ENCODE measurements at regions not wholly inside any gene's neighbourhood (a gene's known extent, or its start where the extent isn't known, plus 50 kb on each side); places are given as distances from the start of the nearest gene placed in this dataset.
"Not testable (repeated sequence)": the region's sequence is repeated elsewhere in the genome, so short reads cannot be mapped to it uniquely, and the experiment has no call there.

DNA sequence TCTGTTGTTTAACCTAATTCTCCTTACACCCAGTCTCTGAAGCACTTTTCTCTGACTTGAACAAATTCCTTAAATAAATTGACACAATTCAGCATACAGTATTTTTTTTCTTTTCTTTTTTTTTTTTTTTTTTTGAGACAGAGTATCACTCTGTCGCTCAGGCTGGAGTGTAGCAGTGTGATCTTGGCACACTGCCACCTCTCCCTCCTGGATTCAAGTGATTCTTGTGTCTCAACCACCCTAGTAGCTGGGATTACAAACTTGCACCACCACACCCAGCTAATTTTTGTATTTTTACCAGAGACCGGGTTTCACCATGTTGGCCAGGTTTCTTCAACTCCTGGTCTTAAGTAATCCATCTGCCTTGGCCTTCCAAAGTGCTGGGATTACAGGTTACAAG, 1498.1 kb upstream of the PCDH10 start:
- no peak overlapping the region for H3K27ac Mint-ChIP-seq
- no peak overlapping the region for H3K4me3 Mint-ChIP-seq
- peaks cover 4% of the 10 kb centered on the region for H3K9me3 Mint-ChIP-seq
- no peak for DNase-seq (ENCODE audit: low spot score in 2 of 2, unreplicated experiment in 2 of 2)
- TF ChIP-seq CTCF (IDR thresholded peaks at IDR 0.05; ENCODE audit: unreplicated experiment): no peak
- no peaks in the 10 kb centered on the region for H3K27me3 Mint-ChIP-seq (ENCODE audit: low read depth)
- no peaks in the 10 kb centered on the region for H3K4me1 Mint-ChIP-seq
- no peaks in the 10 kb centered on the region for H3K36me3 Mint-ChIP-seq

- not testable (repeated sequence) for H3K27ac Mint-ChIP-seq; H3K27me3 Mint-ChIP-seq (ENCODE audit: low read depth); H3K4me1 Mint-ChIP-seq; DNase-seq (ENCODE audit: low spot score in 2 of 2, unreplicated experiment in 2 of 2); H3K36me3 Mint-ChIP-seq; H3K4me3 Mint-ChIP-seq
- H3K9me3 Mint-ChIP-seq: peaks cover 24% of the 10 kb centered on the region
These were observed 1465.8 kb upstream of the PCDH10 start for GRCh38 chr4:131683314-131683713.

- Mint-ChIP-seq H3K4me3 (no peak overlapping the region), H3K9me3 (peaks cover 10% of the 10 kb centered on the region), H3K27ac (no peak overlapping the region), H3K27me3 (ENCODE audit: low read depth) (no peaks in the 10 kb centered on the region), H3K36me3 (no peaks in the 10 kb centered on the region), H3K4me1 (no peaks in the 10 kb centered on the region)
- no peak for TF ChIP-seq CTCF (IDR thresholded peaks at IDR 0.05; ENCODE audit: unreplicated experiment)
- no peak for DNase-seq (ENCODE audit: low spot score in 2 of 2, unreplicated experiment in 2 of 2)
These were observed 1427.2 kb upstream of the PCDH10 start for GRCh38 chr4:131721883-131722282.

- not testable (repeated sequence) for H3K4me3 Mint-ChIP-seq; H3K27ac Mint-ChIP-seq; H3K36me3 Mint-ChIP-seq; DNase-seq (ENCODE audit: low spot score in 2 of 2, unreplicated experiment in 2 of 2); H3K27me3 Mint-ChIP-seq (ENCODE audit: low read depth); H3K4me1 Mint-ChIP-seq
- H3K9me3 Mint-ChIP-seq: peaks cover 10% of the 10 kb centered on the region
These were observed 1426.0 kb upstream of the PCDH10 start for GRCh38 chr4:131723069-131723468.

DNA sequence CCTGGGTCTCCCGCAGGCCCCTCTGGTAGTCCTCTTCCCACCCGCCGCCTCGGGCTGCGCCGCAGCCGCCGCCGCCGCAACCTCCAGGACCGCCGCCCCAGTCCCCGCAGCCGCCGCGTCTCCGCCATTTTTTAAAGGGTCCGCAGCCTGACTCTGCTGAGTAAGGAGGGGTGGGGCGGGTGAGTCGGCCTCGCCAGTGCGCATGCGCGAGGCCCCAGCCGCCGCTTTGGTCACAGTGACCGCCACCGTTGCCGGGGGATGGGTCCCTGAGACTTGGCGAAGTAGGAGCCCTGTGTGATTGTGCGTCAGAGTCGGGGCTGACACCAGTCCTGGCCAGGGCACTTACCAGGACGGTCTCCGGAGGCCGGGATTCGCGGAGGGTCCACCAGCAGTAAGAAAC, 1424.2 kb upstream of the PCDH10 start:
- not testable (repeated sequence) for H3K4me1 Mint-ChIP-seq; H3K27ac Mint-ChIP-seq; H3K27me3 Mint-ChIP-seq (ENCODE audit: low read depth)

DNA sequence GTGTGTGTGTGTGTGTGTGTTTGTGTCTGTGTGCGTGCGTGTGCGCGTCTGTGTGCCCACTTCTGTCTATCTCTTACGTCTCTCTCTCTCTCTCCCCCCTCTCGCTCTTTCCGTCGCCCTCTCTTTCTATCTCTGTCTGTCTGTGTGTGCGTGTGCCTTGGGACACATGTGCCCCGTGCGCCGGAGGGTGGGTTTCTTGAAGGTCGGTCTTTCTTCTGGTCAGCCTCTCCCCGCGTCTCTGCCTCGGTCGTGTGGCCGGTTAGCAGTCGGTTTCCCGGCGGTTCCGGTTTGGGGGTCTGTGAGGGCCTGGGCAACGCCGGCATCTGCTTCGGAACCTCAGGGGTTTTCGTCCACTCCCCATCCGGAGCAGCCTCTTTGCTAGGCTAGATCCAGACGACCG, 1423.6 kb upstream of the PCDH10 start:
- H3K9me3 Mint-ChIP-seq: peaks cover 10% of the 10 kb centered on the region
- H3K4me1 Mint-ChIP-seq; H3K36me3 Mint-ChIP-seq; H3K27ac Mint-ChIP-seq; H3K4me3 Mint-ChIP-seq; H3K27me3 Mint-ChIP-seq (ENCODE audit: low read depth); DNase-seq (ENCODE audit: low spot score in 2 of 2, unreplicated experiment in 2 of 2): not testable (repeated sequence)

More for the DNA sequence above, 1424.2 kb upstream of the PCDH10 start:
- DNase-seq (ENCODE audit: low spot score in 2 of 2, unreplicated experiment in 2 of 2); H3K4me3 Mint-ChIP-seq; H3K36me3 Mint-ChIP-seq: not testable (repeated sequence)
- H3K9me3 Mint-ChIP-seq: peaks cover 10% of the 10 kb centered on the region

- H3K36me3 Mint-ChIP-seq; H3K27me3 Mint-ChIP-seq (ENCODE audit: low read depth); H3K4me1 Mint-ChIP-seq; H3K4me3 Mint-ChIP-seq; DNase-seq (ENCODE audit: low spot score in 2 of 2, unreplicated experiment in 2 of 2); H3K27ac Mint-ChIP-seq: not testable (repeated sequence)
- peaks cover 10% of the 10 kb centered on the region for H3K9me3 Mint-ChIP-seq
These were observed 1422.2 kb upstream of the PCDH10 start for GRCh38 chr4:131726940-131727339.

GRCh38 chr4:131727418-131727817, 1421.7 kb upstream of the PCDH10 start:
- H3K27me3 Mint-ChIP-seq (ENCODE audit: low read depth); H3K4me3 Mint-ChIP-seq; H3K36me3 Mint-ChIP-seq; H3K4me1 Mint-ChIP-seq; H3K9me3 Mint-ChIP-seq; H3K27ac Mint-ChIP-seq; DNase-seq (ENCODE audit: low spot score in 2 of 2, unreplicated experiment in 2 of 2): not testable (repeated sequence)

GRCh38 chr4:131729205-131729604, 1419.9 kb upstream of the PCDH10 start:
- H3K9me3 Mint-ChIP-seq; H3K4me1 Mint-ChIP-seq; H3K36me3 Mint-ChIP-seq; DNase-seq (ENCODE audit: low spot score in 2 of 2, unreplicated experiment in 2 of 2); H3K27me3 Mint-ChIP-seq (ENCODE audit: low read depth); H3K4me3 Mint-ChIP-seq; H3K27ac Mint-ChIP-seq: not testable (repeated sequence)

- H3K4me1 Mint-ChIP-seq; H3K4me3 Mint-ChIP-seq; H3K36me3 Mint-ChIP-seq; DNase-seq (ENCODE audit: low spot score in 2 of 2, unreplicated experiment in 2 of 2); H3K27me3 Mint-ChIP-seq (ENCODE audit: low read depth); H3K9me3 Mint-ChIP-seq; H3K27ac Mint-ChIP-seq: not testable (repeated sequence)
These were observed 1419.2 kb upstream of the PCDH10 start for GRCh38 chr4:131729716-131730398.

DNA sequence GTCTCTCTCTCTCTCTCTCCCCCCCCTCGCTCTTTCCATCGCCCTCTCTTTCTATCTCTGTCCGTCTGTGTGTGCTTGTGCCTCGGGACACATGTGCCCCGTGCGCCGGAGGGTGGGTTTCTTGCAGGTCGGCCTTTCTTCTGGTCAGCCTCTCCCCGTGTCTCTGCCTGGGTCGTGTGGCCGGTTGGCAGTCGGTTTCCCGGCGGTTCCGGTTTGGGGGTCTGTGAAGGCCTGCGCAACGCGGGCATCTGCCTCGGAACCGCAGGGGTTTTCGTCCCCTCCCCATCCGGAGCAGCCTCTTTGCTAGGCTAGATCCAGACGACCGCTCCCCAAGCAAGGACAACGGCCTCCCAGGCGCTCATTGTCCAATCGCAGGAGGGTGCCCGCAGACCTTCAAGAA, 1418.5 kb upstream of the PCDH10 start:
- not testable (repeated sequence) for H3K27ac Mint-ChIP-seq; H3K9me3 Mint-ChIP-seq; H3K4me3 Mint-ChIP-seq; H3K27me3 Mint-ChIP-seq (ENCODE audit: low read depth); DNase-seq (ENCODE audit: low spot score in 2 of 2, unreplicated experiment in 2 of 2); H3K36me3 Mint-ChIP-seq; H3K4me1 Mint-ChIP-seq

GRCh38 chr4:131732034-131732630, 1417.0 kb upstream of the PCDH10 start:
- not testable (repeated sequence) for H3K27ac Mint-ChIP-seq; H3K4me1 Mint-ChIP-seq; H3K4me3 Mint-ChIP-seq; DNase-seq (ENCODE audit: low spot score in 2 of 2, unreplicated experiment in 2 of 2); H3K9me3 Mint-ChIP-seq; H3K36me3 Mint-ChIP-seq; H3K27me3 Mint-ChIP-seq (ENCODE audit: low read depth)
